ENCODE measurements at regions not wholly inside any gene's neighbourhood (a gene's known extent, or its start where the extent isn't known, plus 50 kb on each side); places are given as distances from the start of the nearest gene placed in this dataset.

DNA sequence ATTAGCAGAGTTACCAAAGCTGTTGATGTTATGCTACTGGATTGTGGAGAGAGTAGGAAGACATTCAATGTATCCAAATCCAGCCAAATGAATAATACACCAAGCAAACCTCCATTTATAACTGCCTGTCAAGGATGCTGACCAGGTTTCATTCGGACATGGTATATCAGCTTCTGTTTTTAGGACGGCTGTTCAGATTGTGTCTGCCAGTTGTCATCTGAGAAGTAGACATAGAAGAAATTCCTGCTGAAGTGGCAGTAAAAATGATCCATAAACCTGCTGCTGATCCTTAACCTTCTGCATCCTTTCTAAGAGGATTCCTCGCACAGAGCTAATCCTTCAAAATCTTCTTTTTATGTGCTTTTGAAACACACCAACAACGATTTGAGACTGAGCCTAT is 663.6 kb upstream of the PLXNA2 start:
- H3K4me1 Mint-ChIP-seq (ENCODE audit: low read depth, unreplicated experiment) = no peaks in the 10 kb centered on the region
- H4K20me1 ChIP-seq (ENCODE audit: insufficient read depth, low read length) = no peaks in the 10 kb centered on the region
- no peaks in the 10 kb centered on the region for H3K9me3 ChIP-seq (ENCODE audit: insufficient read depth, low read depth, low read length)
- H3K4me3 Mint-ChIP-seq (ENCODE audit: unreplicated experiment) = no peak overlapping the region
- no peak overlapping the region for H3K9ac ChIP-seq (ENCODE audit: low read length)
- no peak overlapping the region for H3K4me2 ChIP-seq (ENCODE audit: low read length)
- no peak overlapping the region for H3K27ac Mint-ChIP-seq (ENCODE audit: unreplicated experiment)
- H3K79me2 ChIP-seq (ENCODE audit: insufficient read depth, low read length) = no peaks in the 10 kb centered on the region
- H3K4me3 ChIP-seq (ENCODE audit: insufficient read depth, low read depth, low read length) = no peak overlapping the region
- peaks cover 9% of the 10 kb centered on the region for H3K27me3 Mint-ChIP-seq (ENCODE audit: low read depth, unreplicated experiment)
- H2AFZ ChIP-seq (ENCODE audit: low read depth, low read length) = no peak overlapping the region
- TF ChIP-seq EZH2 (IDR thresholded peaks at IDR 0.05; ENCODE audit: insufficient read depth, low read length) = no peak
- H3K4me1 ChIP-seq (ENCODE audit: insufficient read depth, low read length) = peaks cover 4% of the 10 kb centered on the region
- no peaks in the 10 kb centered on the region for H3K27me3 ChIP-seq (ENCODE audit: insufficient read depth, low read length)
- no peaks in the 10 kb centered on the region for H3K9me3 Mint-ChIP-seq (ENCODE audit: unreplicated experiment)
- no peaks in the 10 kb centered on the region for H3K36me3 ChIP-seq (ENCODE audit: insufficient read depth, low read length)
- H3K36me3 Mint-ChIP-seq (ENCODE audit: low read depth, unreplicated experiment) = no peaks in the 10 kb centered on the region
- H3K27ac ChIP-seq (ENCODE audit: low read depth, low read length) = no peak overlapping the region
- FAIRE-seq (no peak), DNase-seq (ENCODE audit: low read depth) (no peak)

DNA sequence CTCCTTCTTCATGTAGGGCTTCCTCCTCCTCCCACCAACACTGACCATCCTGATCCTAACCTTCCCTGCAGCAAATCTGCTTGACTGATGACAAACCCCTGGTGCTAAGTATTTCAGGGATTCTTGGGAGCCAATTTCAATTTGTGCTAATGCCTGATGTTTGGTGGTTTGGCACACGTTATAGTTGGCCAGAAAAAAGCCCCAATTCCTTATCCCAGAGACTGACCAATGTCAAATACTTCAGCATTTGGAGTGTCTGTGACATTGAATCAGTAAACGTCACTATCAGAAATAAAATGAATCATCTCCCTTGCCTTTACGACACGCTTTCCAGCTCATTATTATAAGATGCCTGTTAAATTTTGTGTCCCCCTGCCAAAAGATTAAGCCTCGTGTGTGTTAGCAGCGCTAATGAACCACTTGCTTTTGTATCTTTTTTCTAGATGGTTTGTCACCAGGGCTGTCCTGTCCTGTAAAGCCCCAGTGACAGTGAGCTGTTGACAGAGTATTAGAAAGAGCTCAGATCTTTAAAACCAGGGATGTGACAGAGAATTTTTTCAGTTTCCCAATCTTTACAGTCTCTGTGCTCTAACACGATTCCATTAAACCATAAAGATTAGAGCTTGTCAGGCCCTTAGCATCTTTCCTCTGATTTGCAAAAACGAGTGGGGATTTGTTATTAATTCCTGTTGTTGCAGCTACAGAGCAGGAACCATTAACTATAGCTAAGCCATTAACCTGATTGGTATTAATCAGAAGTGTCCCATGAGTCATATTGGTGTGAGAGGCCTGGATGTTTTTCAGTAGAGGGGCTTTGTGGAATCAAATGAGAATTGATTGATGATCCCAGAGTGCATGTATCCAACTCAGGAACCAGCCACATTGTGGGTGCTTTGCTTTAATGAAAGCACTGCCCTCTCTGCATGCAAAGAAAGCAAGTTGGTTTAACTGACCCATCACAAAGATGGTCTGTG is 665.1 kb upstream of the PLXNA2 start:
- no peak for TF ChIP-seq EZH2 (IDR thresholded peaks at IDR 0.05; ENCODE audit: insufficient read depth, low read length)
- TF ChIP-seq, protein P1, sequence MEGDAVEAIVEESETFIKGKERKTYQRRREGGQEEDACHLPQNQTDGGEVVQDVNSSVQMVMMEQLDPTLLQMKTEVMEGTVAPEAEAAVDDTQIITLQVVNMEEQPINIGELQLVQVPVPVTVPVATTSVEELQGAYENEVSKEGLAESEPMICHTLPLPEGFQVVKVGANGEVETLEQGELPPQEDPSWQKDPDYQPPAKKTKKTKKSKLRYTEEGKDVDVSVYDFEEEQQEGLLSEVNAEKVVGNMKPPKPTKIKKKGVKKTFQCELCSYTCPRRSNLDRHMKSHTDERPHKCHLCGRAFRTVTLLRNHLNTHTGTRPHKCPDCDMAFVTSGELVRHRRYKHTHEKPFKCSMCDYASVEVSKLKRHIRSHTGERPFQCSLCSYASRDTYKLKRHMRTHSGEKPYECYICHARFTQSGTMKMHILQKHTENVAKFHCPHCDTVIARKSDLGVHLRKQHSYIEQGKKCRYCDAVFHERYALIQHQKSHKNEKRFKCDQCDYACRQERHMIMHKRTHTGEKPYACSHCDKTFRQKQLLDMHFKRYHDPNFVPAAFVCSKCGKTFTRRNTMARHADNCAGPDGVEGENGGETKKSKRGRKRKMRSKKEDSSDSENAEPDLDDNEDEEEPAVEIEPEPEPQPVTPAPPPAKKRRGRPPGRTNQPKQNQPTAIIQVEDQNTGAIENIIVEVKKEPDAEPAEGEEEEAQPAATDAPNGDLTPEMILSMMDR (IDR thresholded peaks at IDR 0.05; ENCODE audit: insufficient read depth, low read depth, low read length) = no peak
- no peak overlapping the region for H3K9ac ChIP-seq (ENCODE audit: low read length)
- H3K4me2 ChIP-seq (ENCODE audit: low read length) = no peak overlapping the region
- no peaks in the 10 kb centered on the region for H3K36me3 ChIP-seq (ENCODE audit: insufficient read depth, low read length)
- Mint-ChIP-seq H3K9me3 (ENCODE audit: unreplicated experiment) (no peaks in the 10 kb centered on the region), H3K4me3 (ENCODE audit: unreplicated experiment) (no peak overlapping the region), H3K36me3 (ENCODE audit: low read depth, unreplicated experiment) (no peaks in the 10 kb centered on the region), H3K27me3 (ENCODE audit: low read depth, unreplicated experiment) (peaks cover 8% of the 10 kb centered on the region), H3K4me1 (ENCODE audit: low read depth, unreplicated experiment) (no peaks in the 10 kb centered on the region), H3K27ac (ENCODE audit: unreplicated experiment) (no peak overlapping the region)
- H3K4me3 ChIP-seq (ENCODE audit: insufficient read depth, low read depth, low read length) = no peak overlapping the region
- H3K4me1 ChIP-seq (ENCODE audit: insufficient read depth, low read length) = peaks cover 4% of the 10 kb centered on the region
- no peaks in the 10 kb centered on the region for H4K20me1 ChIP-seq (ENCODE audit: insufficient read depth, low read length)
- no peak overlapping the region for H2AFZ ChIP-seq (ENCODE audit: low read depth, low read length)
- peak; percentile 54 for DNase-seq (ENCODE audit: low read depth)
- H3K27ac ChIP-seq (ENCODE audit: low read depth, low read length) = no peak overlapping the region
- FAIRE-seq = no peak
- no peaks in the 10 kb centered on the region for H3K27me3 ChIP-seq (ENCODE audit: insufficient read depth, low read length)
- H3K9me3 ChIP-seq (ENCODE audit: insufficient read depth, low read depth, low read length) = no peaks in the 10 kb centered on the region
- H3K79me2 ChIP-seq (ENCODE audit: insufficient read depth, low read length) = no peaks in the 10 kb centered on the region

DNA sequence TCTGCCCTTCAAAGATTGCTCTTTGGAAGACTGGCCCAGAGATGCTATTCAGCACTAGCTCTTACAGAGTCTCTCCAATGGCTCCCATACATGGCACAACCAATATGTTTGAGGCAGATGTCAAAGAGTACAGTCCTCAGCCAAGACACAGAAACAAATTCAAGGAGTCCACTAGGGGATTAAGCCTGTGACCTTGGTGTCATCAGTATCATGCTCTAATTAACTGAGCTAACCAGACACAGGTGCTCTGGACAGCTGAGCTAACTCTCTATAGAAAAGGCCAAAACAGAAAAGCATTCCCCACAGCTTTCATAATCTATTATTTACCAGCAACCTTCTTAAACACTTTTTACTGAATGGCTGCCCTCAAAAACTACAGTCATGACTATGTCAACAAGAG is 666.0 kb upstream of the PLXNA2 start:
- Histone ChIP-seq H3K27ac (ENCODE audit: low read depth, low read length) (no peak overlapping the region), H3K4me1 (ENCODE audit: insufficient read depth, low read length) (peaks cover 4% of the 10 kb centered on the region), H3K4me2 (ENCODE audit: low read length) (no peak overlapping the region), H3K79me2 (ENCODE audit: insufficient read depth, low read length) (no peaks in the 10 kb centered on the region), H4K20me1 (ENCODE audit: insufficient read depth, low read length) (no peaks in the 10 kb centered on the region), H3K27me3 (ENCODE audit: insufficient read depth, low read length) (no peaks in the 10 kb centered on the region), H3K36me3 (ENCODE audit: insufficient read depth, low read length) (no peaks in the 10 kb centered on the region), H3K9me3 (ENCODE audit: insufficient read depth, low read depth, low read length) (no peaks in the 10 kb centered on the region), H3K9ac (ENCODE audit: low read length) (no peak overlapping the region), H3K4me3 (ENCODE audit: insufficient read depth, low read depth, low read length) (no peak overlapping the region), H2AFZ (ENCODE audit: low read depth, low read length) (no peak overlapping the region)
- Mint-ChIP-seq H3K36me3 (ENCODE audit: low read depth, unreplicated experiment) (no peaks in the 10 kb centered on the region), H3K4me1 (ENCODE audit: low read depth, unreplicated experiment) (no peaks in the 10 kb centered on the region), H3K9me3 (ENCODE audit: unreplicated experiment) (no peaks in the 10 kb centered on the region), H3K27me3 (ENCODE audit: low read depth, unreplicated experiment) (peaks cover 8% of the 10 kb centered on the region), H3K27ac (ENCODE audit: unreplicated experiment) (no peak overlapping the region), H3K4me3 (ENCODE audit: unreplicated experiment) (no peak overlapping the region)
- FAIRE-seq (no peak), DNase-seq (ENCODE audit: low read depth) (no peak)
- TF ChIP-seq, protein P1 (IDR thresholded peaks at IDR 0.05; ENCODE audit: insufficient read depth, low read depth, low read length) = no peak
- TF ChIP-seq EZH2 (IDR thresholded peaks at IDR 0.05; ENCODE audit: insufficient read depth, low read length) = no peak
